GM12891 (cell line): ENCODE measurements at regions not wholly inside any gene's neighbourhood (a gene's known extent, or its start where the extent isn't known, plus 50 kb on each side); places are given as distances from the start of the nearest gene placed in this dataset.

Source experiments
- PAX5 ChIP-seq: IDR thresholded peaks from 2 replicates; pipeline ENCODE4 v1.6.1; 2011; ENCODE audit warnings: low read length, moderate library complexity, mild to moderate bottlenecking; ENCODE audit not compliant: insufficient read depth, severe bottlenecking
- POLR2A ChIP-seq: IDR thresholded peaks from 2 replicates; pipeline ENCODE4 v1.6.1; 2011; ENCODE audit warnings: low read depth, low read length, control low read depth
- POLR2AphosphoS5 ChIP-seq: IDR thresholded peaks from 2 replicates; pipeline ENCODE4 v1.6.1; 2011; ENCODE audit warnings: low read depth, low read length, control low read depth
- SPI1 ChIP-seq: IDR thresholded peaks from 2 replicates; pipeline ENCODE4 v1.6.1; 2011; ENCODE audit warnings: low read depth, low read length, control low read depth
- TAF1 ChIP-seq: IDR thresholded peaks from 2 replicates; pipeline ENCODE4 v1.6.1; 2011; ENCODE audit warnings: low read depth, low read length, control low read depth

DNA sequence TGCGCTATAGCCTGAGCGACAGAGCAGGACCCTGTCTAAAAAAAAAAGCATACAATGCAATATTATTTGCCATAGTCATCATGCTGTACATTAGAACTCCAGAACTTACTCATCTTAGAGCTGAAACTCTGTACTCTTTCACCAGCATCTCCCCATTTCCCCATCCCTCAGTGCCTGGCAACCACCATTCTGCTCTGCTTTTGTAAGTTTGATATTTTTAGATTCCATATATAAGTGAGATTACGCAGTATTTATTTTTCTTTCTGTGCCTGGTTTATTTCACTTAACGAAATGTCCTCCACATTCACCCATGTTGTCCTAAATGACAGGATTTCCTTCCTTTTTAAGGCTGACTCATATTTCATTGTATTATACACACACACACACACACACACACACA is 121.8 kb downstream of the BBS10 start:
- TF ChIP-seq POLR2A (no peak), TAF1 (no peak), POLR2AphosphoS5 (no peak), PAX5 (no peak), SPI1 (no peak)
